Neural cell (in vitro differentiated cells): ENCODE measurements at regions not wholly inside any gene's neighbourhood (a gene's known extent, or its start where the extent isn't known, plus 50 kb on each side); places are given as distances from the start of the nearest gene placed in this dataset.

Experiments used
- H2AFZ ChIP-seq: fragments of 200-600, 300-800 bp; sonication (generic), shearing (Covaris generic); 2 replicates; pipeline ENCODE4 v1.6.0; 2014; ENCODE audit warnings: low read depth, mild to moderate bottlenecking, antibody characterized with exemption, low read length, moderate library complexity
- H3F3A ChIP-seq: fragments of 200-600 bp; shearing (Covaris generic); 2 replicates; pipeline ENCODE4 v1.6.1; 2016; ENCODE audit warnings: mild to moderate bottlenecking, moderate library complexity, mixed read lengths, antibody characterized with exemption, low read length; ENCODE audit not compliant: insufficient read depth, poor library complexity, severe bottlenecking
- H3K27ac ChIP-seq: fragments of 200-600, 300-800 bp; sonication (generic), shearing (Covaris generic); 2 replicates; pipeline ENCODE4 v1.5.1; 2014; ENCODE audit warnings: mild to moderate bottlenecking, low read length, moderate library complexity
- H3K27me3 ChIP-seq: fragments of 300-800, 200-600 bp; sonication (generic), shearing (Covaris generic); 2 replicates; pipeline ENCODE4 v1.6.0; 2014; ENCODE audit warnings: mild to moderate bottlenecking, low read depth, low read length, moderate library complexity; ENCODE audit not compliant: insufficient read depth
- H3K36me3 ChIP-seq: fragments of 300-800, 200-600 bp; sonication (generic), shearing (Covaris generic); 2 replicates; pipeline ENCODE4 v1.5.1; 2014; ENCODE audit warnings: mild to moderate bottlenecking, antibody characterized with exemption, low read length, moderate library complexity; ENCODE audit not compliant: insufficient read depth
- H3K4me2 ChIP-seq: fragments of 300-800, 200-600 bp; sonication (generic), shearing (Covaris generic); 2 replicates; pipeline ENCODE4 v1.6.0; 2014; ENCODE audit warnings: mild to moderate bottlenecking, low read length
- H3K4me3 ChIP-seq: fragments of 300-800, 200-600 bp; sonication (generic), shearing (Covaris generic); 2 replicates; pipeline ENCODE4 v1.5.1; 2014; ENCODE audit warnings: mild to moderate bottlenecking, low read length, moderate library complexity
- H3K79me2 ChIP-seq: fragments of 200-600 bp; shearing (Covaris generic); replicated peaks from 2 replicates; pipeline ENCODE4 v1.6.0; 2014; ENCODE audit warnings: mild to moderate bottlenecking, low read length, moderate library complexity; ENCODE audit not compliant: insufficient read depth
- H3K9ac ChIP-seq: fragments of 300-800, 200-600 bp; sonication (generic), shearing (Covaris generic); 2 replicates; pipeline ENCODE4 v1.6.1; 2016; ENCODE audit warnings: mild to moderate bottlenecking, low read length, mixed read lengths
- H3K9me2 ChIP-seq: fragments of 200-600 bp; shearing (Covaris generic); 2 replicates; pipeline ENCODE4 v1.6.1; 2016; ENCODE audit warnings: mild to moderate bottlenecking, low read length, mixed read lengths; ENCODE audit not compliant: insufficient read depth
- H3K9me3 ChIP-seq: fragments of 200-600, 300-800 bp; sonication (generic), shearing (Covaris generic); 2 replicates; pipeline ENCODE4 v1.6.1; 2016; ENCODE audit warnings: mild to moderate bottlenecking, mixed run types, low read length, moderate library complexity, mixed read lengths
- H4K20me1 ChIP-seq: fragments of 200-600 bp; shearing (Covaris generic); 2 replicates; pipeline ENCODE4 v1.6.1; 2016; ENCODE audit warnings: mild to moderate bottlenecking, mixed run types; ENCODE audit not compliant: insufficient read depth
- EP300 ChIP-seq: fragments of 450-650 bp; conservative IDR thresholded peaks from 2 replicates; pipeline ENCODE4 v1.6.1; 2014; ENCODE audit warnings: antibody characterized with exemption, mild to moderate bottlenecking, moderate library complexity; ENCODE audit not compliant: poor library complexity, severe bottlenecking
- EZH2 ChIP-seq: fragments of 200-600, 300-800 bp; shearing (Covaris generic), sonication (generic); IDR thresholded peaks from 2 replicates; pipeline ENCODE4 v1.6.1; 2014; ENCODE audit warnings: antibody characterized with exemption, low read length, borderline replicate concordance, mild to moderate bottlenecking; ENCODE audit not compliant: insufficient read depth, poor library complexity, severe bottlenecking
- MXI1 ChIP-seq: fragments of 450-650 bp; conservative IDR thresholded peaks from 2 replicates; pipeline ENCODE4 v1.6.1; 2014; ENCODE audit warnings: antibody characterized with exemption, mild to moderate bottlenecking; ENCODE audit not compliant: poor library complexity, severe bottlenecking
- POLR2AphosphoS5 ChIP-seq: IDR thresholded peaks from 2 replicates; pipeline ENCODE4 v1.6.1; 2012
- RAD21 ChIP-seq: fragments of 450-650 bp; conservative IDR thresholded peaks from 2 replicates; pipeline ENCODE4 v1.6.1; 2014; ENCODE audit warnings: antibody characterized with exemption, mild to moderate bottlenecking, moderate library complexity
- REST ChIP-seq: IDR thresholded peaks from 2 replicates; pipeline ENCODE4 v1.6.1; 2012; ENCODE audit warnings: borderline replicate concordance
- SMC3 ChIP-seq: fragments of 450-650 bp; conservative IDR thresholded peaks from 2 replicates; pipeline ENCODE4 v1.6.1; 2014; ENCODE audit warnings: antibody characterized with exemption, mild to moderate bottlenecking, moderate library complexity; ENCODE audit not compliant: poor library complexity
- TAF1 ChIP-seq: IDR thresholded peaks from 2 replicates; pipeline ENCODE4 v1.6.1; 2012; ENCODE audit warnings: low read depth
- TF ChIP-seq, protein P1 (sequence below): fragments of 450-650 bp; IDR thresholded peaks from 2 replicates; pipeline ENCODE4 v1.5.1; 2014; ENCODE audit warnings: antibody characterized with exemption, mild to moderate bottlenecking, moderate library complexity; ENCODE audit not compliant: poor library complexity, severe bottlenecking

GRCh38 chr9:79877943-79878602 is 306.3 kb downstream of the TLE4 start:
- Histone ChIP-seq H3K4me2 (no peak overlapping the region), H3K27ac (no peak overlapping the region), H3K27me3 (no peaks in the 10 kb centered on the region), H3K36me3 (no peaks in the 10 kb centered on the region), H3K9ac (no peak overlapping the region), H2AFZ (no peak overlapping the region), H3K4me3 (no peak overlapping the region), H3K79me2 (no peaks in the 10 kb centered on the region), H3F3A (no peaks in the 10 kb centered on the region), H4K20me1 (no peaks in the 10 kb centered on the region), H3K9me2 (no peaks in the 10 kb centered on the region), H3K9me3 (no peaks in the 10 kb centered on the region)
- TF ChIP-seq EP300 (no peak), REST (no peak), POLR2AphosphoS5 (no peak), RAD21 (no peak), TAF1 (no peak), SMC3 (no peak)
- TF ChIP-seq, protein P1, sequence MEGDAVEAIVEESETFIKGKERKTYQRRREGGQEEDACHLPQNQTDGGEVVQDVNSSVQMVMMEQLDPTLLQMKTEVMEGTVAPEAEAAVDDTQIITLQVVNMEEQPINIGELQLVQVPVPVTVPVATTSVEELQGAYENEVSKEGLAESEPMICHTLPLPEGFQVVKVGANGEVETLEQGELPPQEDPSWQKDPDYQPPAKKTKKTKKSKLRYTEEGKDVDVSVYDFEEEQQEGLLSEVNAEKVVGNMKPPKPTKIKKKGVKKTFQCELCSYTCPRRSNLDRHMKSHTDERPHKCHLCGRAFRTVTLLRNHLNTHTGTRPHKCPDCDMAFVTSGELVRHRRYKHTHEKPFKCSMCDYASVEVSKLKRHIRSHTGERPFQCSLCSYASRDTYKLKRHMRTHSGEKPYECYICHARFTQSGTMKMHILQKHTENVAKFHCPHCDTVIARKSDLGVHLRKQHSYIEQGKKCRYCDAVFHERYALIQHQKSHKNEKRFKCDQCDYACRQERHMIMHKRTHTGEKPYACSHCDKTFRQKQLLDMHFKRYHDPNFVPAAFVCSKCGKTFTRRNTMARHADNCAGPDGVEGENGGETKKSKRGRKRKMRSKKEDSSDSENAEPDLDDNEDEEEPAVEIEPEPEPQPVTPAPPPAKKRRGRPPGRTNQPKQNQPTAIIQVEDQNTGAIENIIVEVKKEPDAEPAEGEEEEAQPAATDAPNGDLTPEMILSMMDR, result no peak

- Histone ChIP-seq H3F3A (no peaks in the 10 kb centered on the region), H2AFZ (no peak overlapping the region), H3K27me3 (no peaks in the 10 kb centered on the region), H3K9me2 (no peaks in the 10 kb centered on the region), H3K4me2 (no peak overlapping the region), H3K9ac (no peak overlapping the region), H4K20me1 (no peaks in the 10 kb centered on the region), H3K79me2 (no peaks in the 10 kb centered on the region), H3K9me3 (no peaks in the 10 kb centered on the region), H3K36me3 (no peaks in the 10 kb centered on the region), H3K4me3 (no peak overlapping the region), H3K27ac (no peak overlapping the region)
- TF ChIP-seq TAF1 (no peak), REST (no peak), EP300 (no peak), MXI1 (no peak), EZH2 (no peak), POLR2AphosphoS5 (no peak), RAD21 (no peak), SMC3 (no peak)
- TF ChIP-seq, protein P1, result no peak
Observed at GRCh38 chr9:79868567-79869189, 296.9 kb downstream of the TLE4 start.
